B cell (primary cell): ENCODE measurements at regions not wholly inside any gene's neighbourhood (a gene's known extent, or its start where the extent isn't known, plus 50 kb on each side); places are given as distances from the start of the nearest gene placed in this dataset.

Source experiments
- ATAC-seq: fragments of 200-7000 bp; cut with Tn5 transposase; one replicate; pipeline ENCODE4 v1.10.0; 2021; ENCODE audit warnings: low read depth, mild to moderate bottlenecking, moderate number of reproducible peaks, moderate library complexity
- CTCF ChIA-PET: fragments of 350-600 bp; sonication (Branson Sonifier 250); formaldehyde crosslinking; loops from one replicate; lab custom pipeline; 2021; ENCODE audit warnings: antibody characterized with exemption, inconsistent platforms; lab: Charles Lee
- POLR2A ChIA-PET: fragments of 350-600 bp; sonication (Branson Sonifier 250); formaldehyde crosslinking; loops from one replicate; lab custom pipeline; 2021; ENCODE audit warnings: antibody characterized with exemption; lab: Charles Lee
- DNase-seq: peaks from one replicate; pipeline ENCODE4 v3.0.0; 2013
- H2AFZ ChIP-seq: 2 replicates; pipeline ENCODE4 v1.6.1; 2012; ENCODE audit warnings: mild to moderate bottlenecking, low read depth, low read length; ENCODE audit not compliant: insufficient read depth, poor library complexity, severe bottlenecking
- H3K27ac ChIP-seq, 2 donors: 1 replicate in 1 of 2; 2 replicates in 1 of 2; pipeline ENCODE4 v1.5.1; 2012 to 2013; ENCODE audit warnings: low read length in 2 of 2, mild to moderate bottlenecking in 2 of 2, moderate library complexity in 1 of 2
- H3K27me3 ChIP-seq, 4 experiments: fragments of 200-600 bp in 1 of 4; sonication (generic) in 1 of 4; replicated peaks in 1 of 4; 1 replicate in 2 of 4; 2 replicates in 2 of 4; pipeline versions ENCODE4 v1.6.1 to v1.7.0; 2013 to 2016; ENCODE audit warnings: low read length in 3 of 4, mild to moderate bottlenecking in 2 of 4, mixed read lengths in 1 of 4, moderate library complexity in 1 of 4; ENCODE audit not compliant: insufficient read depth in 4 of 4, control insufficient read depth in 3 of 4; ENCODE audit errors: control extremely low read depth in 1 of 4
- H3K36me3 ChIP-seq, 2 experiments: replicated peaks in 1 of 2; 1 replicate in 1 of 2; 2 replicates in 1 of 2; pipeline versions ENCODE4 v1.6.1 to v1.7.1; 2013; ENCODE audit warnings: low read length in 1 of 2; ENCODE audit not compliant: insufficient read depth in 2 of 2, control insufficient read depth in 1 of 2; ENCODE audit errors: control extremely low read depth in 1 of 2, extremely low read depth in 1 of 2
- H3K4me1 ChIP-seq, 2 donors: fragments of 200-600 bp in 1 of 2; sonication (generic) in 1 of 2; 1 replicate in 1 of 2; 2 replicates in 1 of 2; pipeline versions ENCODE4 v1.5.1 to v1.6.1; 2013 to 2017; ENCODE audit warnings: low read length in 2 of 2; ENCODE audit not compliant: control insufficient read depth in 2 of 2, insufficient read depth in 2 of 2
- H3K4me2 ChIP-seq: replicated peaks from 2 replicates; pipeline ENCODE3; 2012; ENCODE audit warnings: mild to moderate bottlenecking, low read depth, low read length; ENCODE audit not compliant: poor library complexity, severe bottlenecking
- H3K4me3 ChIP-seq, 5 experiments: fragments of 200-600 bp in 1 of 5; sonication (generic) in 1 of 5; 1 replicate in 3 of 5; 2 replicates in 2 of 5; pipeline versions ENCODE4 v1.5.1 to v1.7.0; 2011 to 2016; ENCODE audit warnings: low read length in 4 of 5, mild to moderate bottlenecking in 4 of 5, low read depth in 2 of 5, control low read depth in 1 of 5, moderate library complexity in 1 of 5; ENCODE audit not compliant: insufficient read depth in 1 of 5; ENCODE audit errors: control extremely low read depth in 1 of 5, extremely low read depth in 1 of 5
- H3K79me2 ChIP-seq: fragments of 200-600 bp; sonication (generic); one replicate; pipeline ENCODE4 v1.6.0; 2016; ENCODE audit warnings: low read length; ENCODE audit not compliant: control insufficient read depth, insufficient read depth
- H3K9ac ChIP-seq: fragments of 200-600 bp; sonication (generic); 2 replicates; pipeline ENCODE4 v1.6.1; 2017; ENCODE audit warnings: mild to moderate bottlenecking, low read length, moderate library complexity
- H3K9me3 ChIP-seq, 3 donors: one replicate each; pipeline versions ENCODE4 v1.6.1 to v1.7.1; 2013; ENCODE audit warnings: low read length in 2 of 3; ENCODE audit not compliant: control insufficient read depth in 2 of 3, insufficient read depth in 1 of 3; ENCODE audit errors: control extremely low read depth in 1 of 3
- H4K20me1 ChIP-seq: 2 replicates; pipeline ENCODE4 v1.6.0; 2012; ENCODE audit warnings: mild to moderate bottlenecking, low read length; ENCODE audit not compliant: insufficient read depth, control insufficient read depth, poor library complexity, severe bottlenecking
- H3K27ac Mint-ChIP-seq: one replicate; pipeline ENCODE4 v1.8.0; 2021; ENCODE audit warnings: mixed read lengths
- H3K27me3 Mint-ChIP-seq: one replicate; pipeline ENCODE4 v1.8.0; 2021; ENCODE audit warnings: mixed read lengths
- H3K4me1 Mint-ChIP-seq: one replicate; pipeline ENCODE4 v1.8.0; 2021; ENCODE audit warnings: mixed read lengths
- H3K4me3 Mint-ChIP-seq: one replicate; pipeline ENCODE4 v1.8.0; 2021; ENCODE audit warnings: mixed read lengths
- H3K9me3 Mint-ChIP-seq: one replicate; pipeline ENCODE4 v1.8.0; 2022; ENCODE audit warnings: mixed read lengths; ENCODE audit not compliant: insufficient read depth
- CTCF ChIP-seq: fragments of 200-600 bp; IDR thresholded peaks from one replicate; pipeline ENCODE4 v1.8.0; 2022; ENCODE audit warnings: antibody characterized with exemption, mild to moderate bottlenecking
- EZH2 ChIP-seq: IDR thresholded peaks from 2 replicates; pipeline ENCODE4 v1.6.1; 2012; ENCODE audit warnings: borderline replicate concordance, low read depth, mild to moderate bottlenecking, moderate library complexity, low read length; ENCODE audit not compliant: insufficient read depth, poor library complexity, severe bottlenecking
- WGBS: methylation state at CpG from one replicate; pipeline ENCODE4 v1.1.5; 2013; ENCODE audit warnings: missing lambda C conversion rate; ENCODE audit not compliant: insufficient coverage; 5-methylcytosine and 5-hydroxymethylcytosine counted together
- intact Hi-C: fragments of 100-400 bp; cut with micrococcal nuclease; formaldehyde crosslinking; loops from one replicate; pipeline ENCODE4 v1.10.0; 2022

- no peak for DNase-seq
- TF ChIP-seq EZH2: no peak
- no peak for TF ChIP-seq CTCF
- no peak for ATAC-seq
- Histone ChIP-seq H2AFZ (no peak overlapping the region), H3K4me1 (no peaks in the 10 kb centered on the region), H3K27ac (no peak overlapping the region), H3K9ac (no peak overlapping the region), H3K27me3 (peaks cover 0 to 3% (median 0%) of the 10 kb centered on the region in 4 experiments), H3K36me3 (no peaks in the 10 kb centered on the region), H3K4me2 (no peak overlapping the region), H3K9me3 (peaks cover 0 to 14% (median 6%) of the 10 kb centered on the region in 3 donors), H3K79me2 (no peaks in the 10 kb centered on the region), H4K20me1 (no peaks in the 10 kb centered on the region), H3K4me3 (no peak overlapping the region)
- intact Hi-C loops: no loop called here
- Mint-ChIP-seq H3K27me3 (peaks cover 4% of the 10 kb centered on the region), H3K27ac (no peak overlapping the region), H3K9me3 (peaks cover 5% of the 10 kb centered on the region), H3K4me1 (no peaks in the 10 kb centered on the region), H3K4me3 (no peak overlapping the region)
- POLR2A ChIA-PET: no interaction called here
- CTCF ChIA-PET: no interaction called here
- WGBS: 79% methylated on average over 2 of the region's 2 CpGs
These were observed 130.0 kb downstream of the PROX1 start for GRCh38 chr1:214117780-214118179.

GRCh38 chr1:214120191-214120590 is 132.4 kb downstream of the PROX1 start:
- Mint-ChIP-seq H3K27ac (no peak overlapping the region), H3K9me3 (peaks cover 5% of the 10 kb centered on the region), H3K4me3 (no peak overlapping the region), H3K27me3 (peaks cover 14% of the 10 kb centered on the region), H3K4me1 (no peaks in the 10 kb centered on the region)
- Histone ChIP-seq H3K27ac (no peak overlapping the region), H3K36me3 (no peaks in the 10 kb centered on the region), H2AFZ (no peak overlapping the region), H3K9ac (no peak overlapping the region), H3K4me1 (no peaks in the 10 kb centered on the region), H3K79me2 (no peaks in the 10 kb centered on the region), H3K9me3 (peaks cover 0 to 14% (median 6%) of the 10 kb centered on the region in 3 donors), H3K4me2 (no peak overlapping the region), H3K4me3 (no peak overlapping the region), H3K27me3 (peaks cover 0 to 3% (median 0%) of the 10 kb centered on the region in 4 experiments), H4K20me1 (no peaks in the 10 kb centered on the region)
- DNase-seq (no peak), ATAC-seq (no peak)
- no peak for TF ChIP-seq CTCF
- TF ChIP-seq EZH2: no peak
- CTCF ChIA-PET: no interaction called here
- intact Hi-C loops: loop anchor here (10.0 kb wide), 1 partner anchor 995 kb away; no protein-coding TSS in a partner anchor
- POLR2A ChIA-PET: no interaction called here
- 61% methylated on average over 3 of the region's 4 CpGs for WGBS
